HG03354 (cell line): ENCODE measurements at regions not wholly inside any gene's neighbourhood (a gene's known extent, or its start where the extent isn't known, plus 50 kb on each side); places are given as distances from the start of the nearest gene placed in this dataset.

Source experiments
- ATAC-seq: cut with Tn5 transposase; IDR thresholded peaks from one replicate; pipeline ENCODE4 v1.9.1; 2021; ENCODE audit warnings: mild to moderate bottlenecking; ENCODE audit not compliant: unreplicated experiment, poor library complexity, severe bottlenecking

GRCh38 chr11:116577956-116578355, 194.8 kb downstream of the BUD13 start:
- ATAC-seq, result no peak

GRCh38 chr11:116577273-116577672, 195.5 kb downstream of the BUD13 start:
- no peak for ATAC-seq

DNA sequence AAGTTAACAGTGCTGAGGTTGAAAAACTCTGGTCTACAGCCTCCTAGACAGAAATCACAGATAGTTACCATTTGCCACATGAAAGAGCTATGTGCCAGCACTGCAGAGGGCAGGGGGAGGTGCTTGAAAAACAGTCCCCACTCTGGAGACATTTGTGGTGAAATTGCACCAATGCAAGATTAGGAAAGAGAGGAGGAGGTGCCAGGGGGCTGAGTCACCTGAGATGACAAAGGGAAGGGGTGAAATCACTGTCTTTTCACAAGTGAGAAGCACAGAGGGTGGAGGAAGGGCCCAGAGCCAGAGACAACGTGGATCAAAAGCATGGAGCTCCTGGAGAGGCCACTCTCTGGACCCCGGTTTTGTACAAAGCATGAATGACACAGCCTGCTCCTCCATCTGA, 196.3 kb downstream of the BUD13 start:
- no peak for ATAC-seq

DNA sequence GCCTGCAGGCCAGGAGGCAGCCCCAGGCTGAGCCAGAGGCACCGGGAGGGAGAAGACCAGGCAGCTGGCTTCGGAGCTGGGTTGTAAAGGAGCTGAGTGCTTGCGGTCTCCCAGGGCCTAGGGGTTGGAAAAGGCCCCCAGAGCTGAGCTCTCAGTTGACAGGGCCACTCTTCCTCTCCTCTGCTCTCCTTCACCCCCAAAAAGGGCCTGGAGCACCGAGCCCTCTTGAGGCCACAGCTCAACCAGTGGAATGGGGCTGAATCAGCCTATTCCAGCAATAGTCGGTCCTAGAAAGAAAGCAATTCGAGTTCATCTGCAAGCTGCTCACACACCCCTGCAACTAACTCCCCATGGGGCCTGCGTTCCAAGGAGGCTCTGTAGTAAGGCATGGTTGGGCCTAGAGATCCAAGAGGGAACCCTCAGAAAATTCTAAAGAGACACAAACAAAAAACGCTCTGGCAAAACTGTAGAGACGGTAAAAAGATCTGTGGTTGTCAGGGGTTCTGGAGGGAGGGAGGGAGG, 205.0 kb downstream of the BUD13 start:
- ATAC-seq, result no peak

DNA sequence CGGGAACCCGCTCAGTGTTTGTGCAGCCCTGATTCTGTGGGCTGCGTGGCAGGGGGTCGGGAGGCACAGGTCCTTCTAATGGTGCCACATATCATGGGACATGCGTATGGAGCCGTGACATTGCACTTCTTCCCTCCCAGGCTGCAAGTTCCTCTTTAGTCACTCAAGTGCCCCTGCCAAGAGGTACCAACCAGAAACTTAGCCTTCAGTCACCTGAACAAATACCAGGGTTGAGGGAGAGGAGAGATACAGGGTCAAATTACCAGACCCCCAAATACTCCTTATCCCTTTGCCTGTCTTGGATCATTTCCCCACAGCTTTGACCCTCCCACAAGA, 209.1 kb downstream of the BUD13 start:
- ATAC-seq, result no peak

DNA sequence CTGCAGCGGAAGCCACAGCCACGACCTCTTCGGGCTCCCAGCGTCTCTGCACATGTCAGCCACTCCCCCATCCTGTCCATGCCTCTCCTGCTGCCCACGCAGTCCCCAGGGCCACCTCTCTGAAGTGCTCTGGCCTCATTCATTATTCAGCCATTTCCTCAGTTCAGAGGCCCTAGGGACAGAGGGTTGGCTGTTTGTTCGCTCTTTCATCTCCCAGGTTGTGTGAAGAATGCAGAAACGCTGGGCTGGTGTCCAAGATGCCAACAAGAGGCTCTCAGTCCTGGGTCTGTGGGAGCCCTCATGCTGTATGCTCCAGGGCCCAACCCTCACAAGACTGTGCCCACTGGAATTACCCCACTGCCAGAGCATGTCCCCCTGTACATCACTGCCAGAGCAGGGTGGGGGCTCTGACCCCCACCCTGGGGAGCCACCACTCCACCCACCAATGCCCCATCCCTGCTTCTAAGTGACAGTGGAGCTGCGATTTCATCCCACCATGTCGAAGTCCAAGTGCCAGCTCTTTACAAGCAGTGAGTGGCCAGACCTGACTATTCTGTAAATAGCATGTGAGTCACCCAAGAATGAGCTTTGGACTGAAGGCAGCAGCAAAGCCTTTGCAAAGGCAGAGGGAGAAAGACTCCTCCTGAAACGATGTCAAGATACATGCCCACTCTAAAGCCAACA, 209.6 kb downstream of the BUD13 start:
- no peak for ATAC-seq

DNA sequence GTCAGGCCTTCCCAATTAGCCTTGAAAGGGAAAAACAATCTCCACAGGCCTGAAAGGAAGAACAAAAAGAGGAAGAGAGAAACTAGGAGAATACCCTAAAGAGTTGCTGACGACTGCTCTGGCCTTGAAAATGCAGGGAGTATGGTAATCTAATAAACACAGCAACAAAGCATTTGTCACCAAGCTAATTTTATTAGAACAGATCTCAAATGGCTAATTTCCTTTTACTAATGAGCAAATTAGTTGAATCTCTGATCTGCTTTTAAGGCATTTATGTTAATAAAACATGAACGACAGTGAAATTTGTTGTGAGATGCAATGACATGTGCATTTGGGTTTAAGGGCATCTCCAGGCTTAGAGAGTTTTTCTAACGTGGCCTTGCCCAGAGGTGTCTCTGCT, 212.2 kb downstream of the BUD13 start:
- no peak for ATAC-seq

GRCh38 chr11:116558504-116559211, 214.1 kb downstream of the BUD13 start:
- no peak for ATAC-seq

- ATAC-seq, result no peak
Measured at GRCh38 chr11:116557282-116557681, 215.5 kb downstream of the BUD13 start.

GRCh38 chr11:116556483-116556882, 216.3 kb downstream of the BUD13 start:
- no peak for ATAC-seq

GRCh38 chr11:116553482-116553881, 219.3 kb downstream of the BUD13 start:
- ATAC-seq, result no peak

- ATAC-seq, result no peak
Measured at GRCh38 chr11:116551576-116551975, 221.2 kb downstream of the BUD13 start.

GRCh38 chr11:116548256-116548655, 224.5 kb downstream of the BUD13 start:
- no peak for ATAC-seq

GRCh38 chr11:116547571-116547970, 225.2 kb downstream of the BUD13 start:
- ATAC-seq, result no peak

GRCh38 chr11:116545912-116546311, 226.9 kb downstream of the BUD13 start:
- no peak for ATAC-seq

DNA sequence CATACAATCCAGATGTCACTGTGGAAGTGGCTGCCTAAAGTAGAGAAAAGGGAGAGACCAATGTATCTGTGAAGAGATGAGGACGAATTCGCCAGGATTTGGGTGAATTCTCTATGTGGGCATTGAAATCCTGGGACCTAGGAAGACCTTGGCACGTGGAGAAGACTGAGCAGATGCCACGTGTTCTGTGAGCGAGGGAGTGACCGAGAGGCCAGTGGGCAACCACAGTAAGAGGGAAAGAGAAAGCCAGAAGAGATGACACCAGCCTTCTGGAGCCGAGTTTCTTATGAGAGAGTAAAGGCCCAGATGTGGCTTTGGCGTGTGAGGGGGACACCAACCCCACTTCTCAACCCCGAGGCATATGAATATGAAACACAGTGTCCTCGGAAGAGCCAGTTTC, 228.1 kb downstream of the BUD13 start:
- ATAC-seq, result no peak

GRCh38 chr11:116543911-116544475, 228.8 kb downstream of the BUD13 start:
- ATAC-seq, result no peak

GRCh38 chr11:116543099-116543498, 229.7 kb downstream of the BUD13 start:
- no peak for ATAC-seq

DNA sequence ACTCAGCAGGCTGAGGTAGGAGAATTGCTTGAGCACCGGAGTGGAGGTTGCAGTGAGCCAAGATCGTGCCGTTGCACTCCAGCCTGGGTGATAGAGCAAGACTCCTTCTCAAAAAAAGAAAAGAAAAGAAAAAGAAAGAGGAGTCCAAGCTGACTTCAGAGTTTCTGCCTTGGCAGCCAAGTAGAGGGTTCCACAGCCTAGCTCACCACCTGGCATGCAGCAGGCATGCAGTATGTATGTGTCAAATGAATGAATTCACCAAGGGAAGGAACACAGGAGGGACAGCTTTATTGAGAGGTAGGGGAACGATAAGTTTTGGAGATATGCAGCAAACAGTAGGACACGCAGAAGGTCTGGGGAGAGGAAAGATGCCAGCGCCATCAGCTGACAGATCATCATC, 230.4 kb downstream of the BUD13 start:
- ATAC-seq, result no peak

DNA sequence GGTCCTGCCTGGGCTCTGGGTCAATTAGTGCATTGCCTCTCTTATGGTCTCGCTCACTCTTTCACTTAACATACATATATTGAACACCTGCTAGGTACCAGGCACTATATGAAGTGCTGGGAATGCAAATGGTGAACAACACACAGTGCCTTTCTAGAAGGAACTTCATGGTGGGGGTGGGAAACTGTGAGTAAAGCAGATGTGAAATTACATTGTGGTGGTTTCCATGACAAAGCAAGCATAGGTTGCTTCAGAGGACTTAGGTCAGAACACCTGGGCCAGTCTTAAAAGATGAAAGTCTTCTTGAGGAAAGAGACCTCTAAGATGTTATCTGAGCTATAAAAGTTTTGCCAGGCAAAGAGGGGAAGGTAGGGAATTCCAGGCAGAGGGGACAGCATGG, 231.3 kb downstream of the BUD13 start:
- peak; percentile 71 for ATAC-seq

- ATAC-seq, result no peak
Measured at GRCh38 chr11:116540645-116541304, 232.0 kb downstream of the BUD13 start.
